Stimulated activated CD4-positive, alpha-beta T cell treated with anti-CD3 and anti-CD28 coated beads, TNF-alpha, amount 100 ng/mL, for 4 hours (primary cell): ENCODE measurements at regions not wholly inside any gene's neighbourhood (a gene's known extent, or its start where the extent isn't known, plus 50 kb on each side); places are given as distances from the start of the nearest gene placed in this dataset.
"Not testable (repeated sequence)": the region's sequence is repeated elsewhere in the genome, so short reads cannot be mapped to it uniquely, and the experiment has no call there.

Source experiments
- DNase-seq, 3 experiments: peaks; one replicate each; pipeline ENCODE4 v3.0.0-alpha.2; 2020; ENCODE audit warnings: low read depth in 3 of 3

- DNase-seq = no peak
Measured at GRCh38 chr22:22977479-22978200, 90.0 kb downstream of the IGLL5 start.

- no peak for DNase-seq
Measured at GRCh38 chr22:22978637-22979036, 91.0 kb downstream of the IGLL5 start.

- no peak for DNase-seq
Measured at GRCh38 chr22:22979121-22979724, 91.1 kb upstream of the GNAZ start.

- DNase-seq = no peak
Measured at GRCh38 chr22:22979954-22980353, 90.4 kb upstream of the GNAZ start.

GRCh38 chr22:22981670-22982571 is 88.4 kb upstream of the GNAZ start:
- DNase-seq = no peak

GRCh38 chr22:22982616-22983015 is 87.7 kb upstream of the GNAZ start:
- no peak for DNase-seq

- no peak for DNase-seq
Measured at GRCh38 chr22:22983123-22983522, 87.2 kb upstream of the GNAZ start.

GRCh38 chr22:22983816-22984215 is 86.5 kb upstream of the GNAZ start:
- no peak for DNase-seq

GRCh38 chr22:22984967-22985366 is 85.4 kb upstream of the GNAZ start:
- no peak for DNase-seq

- DNase-seq = no peak
Measured at GRCh38 chr22:22986008-22986407, 84.3 kb upstream of the GNAZ start.

- no peak for DNase-seq
Measured at GRCh38 chr22:22986640-22987039, 83.7 kb upstream of the GNAZ start.

GRCh38 chr22:22988150-22988549 is 82.2 kb upstream of the GNAZ start:
- no peak for DNase-seq

- no peak for DNase-seq
Measured at GRCh38 chr22:22988785-22989184, 81.5 kb upstream of the GNAZ start.

- no peak for DNase-seq
Measured at GRCh38 chr22:22989856-22990255, 80.5 kb upstream of the GNAZ start.

GRCh38 chr22:22990711-22991505 is 79.4 kb upstream of the GNAZ start:
- DNase-seq = not testable (repeated sequence)

GRCh38 chr22:22992474-22992873 is 77.8 kb upstream of the GNAZ start:
- DNase-seq = no peak

GRCh38 chr22:22993184-22993583 is 77.1 kb upstream of the GNAZ start:
- DNase-seq = no peak

GRCh38 chr22:22995166-22995565 is 75.2 kb upstream of the GNAZ start:
- no peak for DNase-seq

GRCh38 chr22:22996511-22997261 is 73.6 kb upstream of the GNAZ start:
- no peak for DNase-seq

GRCh38 chr22:22997262-22997898 is 72.9 kb upstream of the GNAZ start:
- DNase-seq = no peak

- DNase-seq = no peak
Measured at GRCh38 chr22:22997988-22998387, 72.3 kb upstream of the GNAZ start.
